ENCODE measurements at regions not wholly inside any gene's neighbourhood (a gene's known extent, or its start where the extent isn't known, plus 50 kb on each side); places are given as distances from the start of the nearest gene placed in this dataset.

DNA sequence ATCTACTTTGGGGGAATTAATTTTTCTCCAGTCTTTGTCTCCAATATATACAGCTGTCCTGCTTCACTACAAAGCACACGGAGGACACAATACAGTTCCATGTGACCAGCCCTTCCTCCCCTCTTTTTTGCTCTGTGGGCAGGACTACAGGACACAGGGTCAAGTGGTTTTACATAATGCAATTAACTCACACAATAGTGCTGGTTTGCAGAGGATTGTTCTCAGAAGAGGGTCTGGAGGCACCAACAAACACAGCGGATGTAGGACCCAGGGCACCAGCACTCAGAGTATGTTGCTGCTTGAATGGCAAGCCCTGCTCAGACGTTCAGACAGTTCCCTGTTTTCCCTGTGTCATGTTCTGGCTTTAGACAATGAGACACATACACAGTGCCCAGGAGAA is 52.0 kb upstream of the NPTX2 start:
- no peak overlapping the region for H3K27ac ChIP-seq (ENCODE audit: low read depth, low read length, poor library complexity, severe bottlenecking)
- H3K4me1 ChIP-seq (ENCODE audit: insufficient read depth, low read length, poor library complexity, severe bottlenecking): no peaks in the 10 kb centered on the region
- DNase-seq (ENCODE audit: low spot score): no peak
- no TSS peak for BruUV-seq (replicated peaks)
- H3K9me3 ChIP-seq (ENCODE audit: low read depth, low read length, poor library complexity, severe bottlenecking): no peaks in the 10 kb centered on the region
- intact Hi-C loops (cut with micrococcal nuclease; ENCODE audit: unreplicated experiment): no loop called here
- H3K36me3 ChIP-seq (ENCODE audit: insufficient read depth, low read length, poor library complexity, severe bottlenecking): no peaks in the 10 kb centered on the region
- H3K27me3 ChIP-seq (replicated peaks; ENCODE audit: insufficient read depth, low read depth, low read length, poor library complexity): no peaks in the 10 kb centered on the region
- no peak for TF ChIP-seq EZH2 (IDR thresholded peaks at IDR 0.05; ENCODE audit: borderline replicate concordance, low read depth, low read length, poor library complexity, severe bottlenecking)
- TF ChIP-seq, protein P1, sequence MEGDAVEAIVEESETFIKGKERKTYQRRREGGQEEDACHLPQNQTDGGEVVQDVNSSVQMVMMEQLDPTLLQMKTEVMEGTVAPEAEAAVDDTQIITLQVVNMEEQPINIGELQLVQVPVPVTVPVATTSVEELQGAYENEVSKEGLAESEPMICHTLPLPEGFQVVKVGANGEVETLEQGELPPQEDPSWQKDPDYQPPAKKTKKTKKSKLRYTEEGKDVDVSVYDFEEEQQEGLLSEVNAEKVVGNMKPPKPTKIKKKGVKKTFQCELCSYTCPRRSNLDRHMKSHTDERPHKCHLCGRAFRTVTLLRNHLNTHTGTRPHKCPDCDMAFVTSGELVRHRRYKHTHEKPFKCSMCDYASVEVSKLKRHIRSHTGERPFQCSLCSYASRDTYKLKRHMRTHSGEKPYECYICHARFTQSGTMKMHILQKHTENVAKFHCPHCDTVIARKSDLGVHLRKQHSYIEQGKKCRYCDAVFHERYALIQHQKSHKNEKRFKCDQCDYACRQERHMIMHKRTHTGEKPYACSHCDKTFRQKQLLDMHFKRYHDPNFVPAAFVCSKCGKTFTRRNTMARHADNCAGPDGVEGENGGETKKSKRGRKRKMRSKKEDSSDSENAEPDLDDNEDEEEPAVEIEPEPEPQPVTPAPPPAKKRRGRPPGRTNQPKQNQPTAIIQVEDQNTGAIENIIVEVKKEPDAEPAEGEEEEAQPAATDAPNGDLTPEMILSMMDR (conservative IDR thresholded peaks at IDR 0.05; ENCODE audit: low read depth, low read length): no peak
- ChIA-PET POLR2A (ENCODE audit: low non-redundant PET) (no interaction called here), CTCF (no interaction called here)
- H3K4me3 ChIP-seq (ENCODE audit: low read depth, low read length, poor library complexity, severe bottlenecking): no peak overlapping the region

- H3K27ac ChIP-seq (ENCODE audit: low read depth, low read length, poor library complexity, severe bottlenecking): no peak overlapping the region
- no peak for DNase-seq (ENCODE audit: low spot score)
- no peak for TF ChIP-seq EZH2 (IDR thresholded peaks at IDR 0.05; ENCODE audit: borderline replicate concordance, low read depth, low read length, poor library complexity, severe bottlenecking)
- TF ChIP-seq, protein P1 (conservative IDR thresholded peaks at IDR 0.05; ENCODE audit: low read depth, low read length): no peak
- H3K4me1 ChIP-seq (ENCODE audit: insufficient read depth, low read length, poor library complexity, severe bottlenecking): no peaks in the 10 kb centered on the region
- no peaks in the 10 kb centered on the region for H3K27me3 ChIP-seq (replicated peaks; ENCODE audit: insufficient read depth, low read depth, low read length, poor library complexity)
- BruUV-seq (replicated peaks): no TSS peak
- CTCF ChIA-PET: no interaction called here
- intact Hi-C loops (cut with micrococcal nuclease; ENCODE audit: unreplicated experiment): no loop called here
- POLR2A ChIA-PET (ENCODE audit: low non-redundant PET): no interaction called here
- no peak overlapping the region for H3K4me3 ChIP-seq (ENCODE audit: low read depth, low read length, poor library complexity, severe bottlenecking)
- no peaks in the 10 kb centered on the region for H3K9me3 ChIP-seq (ENCODE audit: low read depth, low read length, poor library complexity, severe bottlenecking)
- H3K36me3 ChIP-seq (ENCODE audit: insufficient read depth, low read length, poor library complexity, severe bottlenecking): no peaks in the 10 kb centered on the region
These were observed 54.1 kb upstream of the NPTX2 start for GRCh38 chr7:98562871-98563495.

GRCh38 chr7:98562381-98562823 is 54.7 kb upstream of the NPTX2 start:
- no peaks in the 10 kb centered on the region for H3K4me1 ChIP-seq (ENCODE audit: insufficient read depth, low read length, poor library complexity, severe bottlenecking)
- ChIA-PET POLR2A (ENCODE audit: low non-redundant PET) (no interaction called here), CTCF (no interaction called here)
- no peak for DNase-seq (ENCODE audit: low spot score)
- intact Hi-C loops (cut with micrococcal nuclease; ENCODE audit: unreplicated experiment): no loop called here
- H3K27ac ChIP-seq (ENCODE audit: low read depth, low read length, poor library complexity, severe bottlenecking): no peak overlapping the region
- no peaks in the 10 kb centered on the region for H3K27me3 ChIP-seq (replicated peaks; ENCODE audit: insufficient read depth, low read depth, low read length, poor library complexity)
- H3K4me3 ChIP-seq (ENCODE audit: low read depth, low read length, poor library complexity, severe bottlenecking): no peak overlapping the region
- TF ChIP-seq EZH2 (IDR thresholded peaks at IDR 0.05; ENCODE audit: borderline replicate concordance, low read depth, low read length, poor library complexity, severe bottlenecking): no peak
- TF ChIP-seq, protein P1 (conservative IDR thresholded peaks at IDR 0.05; ENCODE audit: low read depth, low read length): no peak
- no peaks in the 10 kb centered on the region for H3K9me3 ChIP-seq (ENCODE audit: low read depth, low read length, poor library complexity, severe bottlenecking)
- no peaks in the 10 kb centered on the region for H3K36me3 ChIP-seq (ENCODE audit: insufficient read depth, low read length, poor library complexity, severe bottlenecking)
- no TSS peak for BruUV-seq (replicated peaks)

Measured in A673 (cell line).